ENCODE measurements at regions not wholly inside any gene's neighbourhood (a gene's known extent, or its start where the extent isn't known, plus 50 kb on each side); places are given as distances from the start of the nearest gene placed in this dataset.

GRCh38 chr3:193145248-193145647, 95.8 kb upstream of the PLAAT1 start:
- TF ChIP-seq CTCF (IDR thresholded peaks at IDR 0.05; ENCODE audit: insufficient read depth, low read depth, low read length) = no peak
- no peak for TF ChIP-seq EZH2 (IDR thresholded peaks at IDR 0.05; ENCODE audit: insufficient read depth, low read length)

Measured in astrocyte (in vitro differentiated cells and primary cell).